Epithelial cell of esophagus (primary cell): ENCODE measurements at regions not wholly inside any gene's neighbourhood (a gene's known extent, or its start where the extent isn't known, plus 50 kb on each side); places are given as distances from the start of the nearest gene placed in this dataset.

Source experiments
- DNase-seq: peaks from one replicate; pipeline ENCODE4 v3.0.0; 2010; ENCODE audit warnings: low read depth
- H3K4me3 ChIP-seq: 2 replicates; pipeline ENCODE4 v1.5.1; 2011; ENCODE audit warnings: mild to moderate bottlenecking, low read length, control low read depth
- CTCF ChIP-seq: IDR thresholded peaks from 2 replicates; pipeline ENCODE4 v1.5.1; 2011; ENCODE audit warnings: low read depth, mild to moderate bottlenecking, low read length, control low read depth, inconsistent platforms; ENCODE audit not compliant: insufficient read depth; ENCODE audit errors: missing control alignments

- DNase-seq: no peak
- no peak overlapping the region for H3K4me3 ChIP-seq
- TF ChIP-seq CTCF: no peak
Observed at GRCh38 chr9:129480745-129481144, 140.2 kb downstream of the C9orf50 start.

- DNase-seq: no peak
- H3K4me3 ChIP-seq: no peak overlapping the region
- TF ChIP-seq CTCF: no peak
Observed at GRCh38 chr9:129480227-129480626, 140.7 kb downstream of the C9orf50 start.

- DNase-seq: no peak
- no peak for TF ChIP-seq CTCF
- no peak overlapping the region for H3K4me3 ChIP-seq
Observed at GRCh38 chr9:129479631-129480011, 141.3 kb downstream of the C9orf50 start.

GRCh38 chr9:129478961-129479630, 141.8 kb downstream of the C9orf50 start:
- H3K4me3 ChIP-seq: no peak overlapping the region
- no peak for TF ChIP-seq CTCF
- DNase-seq: no peak

GRCh38 chr9:129478461-129478860, 142.4 kb downstream of the C9orf50 start:
- no peak overlapping the region for H3K4me3 ChIP-seq
- TF ChIP-seq CTCF: no peak
- no peak for DNase-seq

- no peak for DNase-seq
- no peak for TF ChIP-seq CTCF
- H3K4me3 ChIP-seq: no peak overlapping the region
Observed at GRCh38 chr9:129476821-129477611, 143.9 kb downstream of the C9orf50 start.
